Type B pancreatic cell (in vitro differentiated cells): ENCODE measurements at regions not wholly inside any gene's neighbourhood (a gene's known extent, or its start where the extent isn't known, plus 50 kb on each side); places are given as distances from the start of the nearest gene placed in this dataset.
"Not testable (repeated sequence)": the region's sequence is repeated elsewhere in the genome, so short reads cannot be mapped to it uniquely, and the experiment has no call there.

Source experiments
- DNase-seq: peaks from one replicate; pipeline ENCODE4 v3.0.0; 2021; ENCODE audit warnings: mixed read lengths; ENCODE audit not compliant: unreplicated experiment; ENCODE audit errors: extremely low spot score
- H3K27ac Mint-ChIP-seq: 2 replicates; pipeline ENCODE4 v1.8.0; 2021; ENCODE audit warnings: mild to moderate bottlenecking, mixed read lengths
- H3K27me3 Mint-ChIP-seq: 2 replicates; pipeline ENCODE4 v1.8.0; 2021; ENCODE audit warnings: mixed read lengths
- H3K36me3 Mint-ChIP-seq: 2 replicates; pipeline ENCODE4 v1.8.0; 2021; ENCODE audit warnings: mixed read lengths
- H3K4me1 Mint-ChIP-seq: one replicate; pipeline ENCODE4 v1.8.0; 2021; ENCODE audit warnings: mixed read lengths; ENCODE audit not compliant: unreplicated experiment
- H3K4me3 Mint-ChIP-seq: 2 replicates; pipeline ENCODE4 v1.8.0; 2021; ENCODE audit warnings: mild to moderate bottlenecking, mixed read lengths
- H3K9me3 Mint-ChIP-seq: 2 replicates; pipeline ENCODE4 v1.8.0; 2021; ENCODE audit warnings: mixed read lengths
- CTCF ChIP-seq: fragments of 200-600 bp; sonication (generic); conservative IDR thresholded peaks from 2 replicates; pipeline ENCODE4 v1.5.0; 2021; ENCODE audit warnings: antibody characterized with exemption, mild to moderate bottlenecking

GRCh38 chr10:43843321-43844101, 194.8 kb upstream of the ZNF32 start:
- no peak for DNase-seq
- Mint-ChIP-seq H3K36me3 (no peaks in the 10 kb centered on the region), H3K4me3 (no peak overlapping the region), H3K27ac (no peak overlapping the region), H3K4me1 (peaks cover 25% of the 10 kb centered on the region), H3K9me3 (peaks cover 6% of the 10 kb centered on the region), H3K27me3 (peaks cover 3% of the 10 kb centered on the region)
- no peak for TF ChIP-seq CTCF

- no peak for DNase-seq
- Mint-ChIP-seq H3K27ac (no peak overlapping the region), H3K27me3 (peaks cover 3% of the 10 kb centered on the region), H3K9me3 (no peaks in the 10 kb centered on the region), H3K36me3 (no peaks in the 10 kb centered on the region), H3K4me3 (no peak overlapping the region), H3K4me1 (peaks cover 24% of the 10 kb centered on the region)
- TF ChIP-seq CTCF: no peak
These were observed 193.8 kb upstream of the ZNF32 start for GRCh38 chr10:43842496-43842895.

GRCh38 chr10:43842072-43842471, 193.4 kb upstream of the ZNF32 start:
- no peaks in the 10 kb centered on the region for H3K9me3 Mint-ChIP-seq
- peaks cover 3% of the 10 kb centered on the region for H3K27me3 Mint-ChIP-seq
- no peaks in the 10 kb centered on the region for H3K36me3 Mint-ChIP-seq
- no peak overlapping the region for H3K27ac Mint-ChIP-seq
- DNase-seq: no peak
- no peak overlapping the region for H3K4me3 Mint-ChIP-seq
- peaks cover 20% of the 10 kb centered on the region for H3K4me1 Mint-ChIP-seq
- no peak for TF ChIP-seq CTCF

GRCh38 chr10:43839973-43840372, 191.3 kb upstream of the ZNF32 start:
- Mint-ChIP-seq H3K4me1 (peaks cover 9% of the 10 kb centered on the region), H3K9me3 (no peaks in the 10 kb centered on the region), H3K27ac (no peak overlapping the region), H3K4me3 (no peak overlapping the region), H3K27me3 (peaks cover 3% of the 10 kb centered on the region), H3K36me3 (no peaks in the 10 kb centered on the region)
- DNase-seq: no peak
- no peak for TF ChIP-seq CTCF

GRCh38 chr10:43834751-43835150, 186.1 kb upstream of the ZNF32 start:
- H3K4me1 Mint-ChIP-seq, H3K4me3 Mint-ChIP-seq, H3K27me3 Mint-ChIP-seq, H3K9me3 Mint-ChIP-seq, H3K36me3 Mint-ChIP-seq, DNase-seq, H3K27ac Mint-ChIP-seq: not testable (repeated sequence)

GRCh38 chr10:43827853-43828252, 179.2 kb upstream of the ZNF32 start:
- no peak for TF ChIP-seq CTCF
- Mint-ChIP-seq H3K27ac (no peak overlapping the region), H3K9me3 (no peaks in the 10 kb centered on the region), H3K4me1 (peaks cover 5% of the 10 kb centered on the region), H3K4me3 (no peak overlapping the region), H3K36me3 (no peaks in the 10 kb centered on the region), H3K27me3 (no peaks in the 10 kb centered on the region)
- DNase-seq: no peak
